ENCODE measurements at regions not wholly inside any gene's neighbourhood (a gene's known extent, or its start where the extent isn't known, plus 50 kb on each side); places are given as distances from the start of the nearest gene placed in this dataset.

DNA sequence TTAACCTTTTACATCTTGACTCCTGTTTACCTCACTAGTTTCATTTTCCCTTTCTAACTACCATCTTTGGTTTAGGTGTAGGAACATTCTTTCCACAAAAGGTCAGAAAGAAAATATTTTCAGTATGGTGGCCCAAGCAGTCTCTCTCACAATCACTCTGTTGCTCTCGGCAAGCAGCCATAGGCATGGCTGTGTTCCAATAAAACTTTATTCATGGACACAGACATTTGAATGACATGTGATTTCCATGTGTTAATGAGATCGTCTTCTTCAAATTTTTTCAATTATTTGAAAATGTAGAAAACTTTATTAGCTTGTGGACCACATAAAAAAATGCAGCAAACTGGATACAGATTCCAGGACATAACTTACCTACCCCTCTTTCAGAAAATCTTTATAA, 109.7 kb upstream of the CNTNAP5 start:
- Mint-ChIP-seq H3K9me3 (peaks cover 0 to 17% (median 3%) of the 10 kb centered on the region in 11 donors), H3K27ac (no peak overlapping the region), H3K27me3 (peaks cover 0 to 7% (median 0%) of the 10 kb centered on the region in 5 donors), H3K4me3 (no peak overlapping the region), H3K4me1 (peaks cover 0 to 7% (median 0%) of the 10 kb centered on the region in 7 donors), H3K36me3 (no peaks in the 10 kb centered on the region)
- no peak overlapping the region for H3K27ac ChIP-seq (ENCODE audit: low read depth, low read length)
- POLR2A ChIA-PET = no interaction called here
- ATAC-seq = no peak
- CTCF ChIA-PET = no interaction called here
- H3K9me3 ChIP-seq (ENCODE audit: control insufficient read depth in 2 of 3, low read length in 3 of 3) = peaks cover 0 to 5% (median 0%) of the 10 kb centered on the region in 3 experiments
- intact Hi-C loops (cut with micrococcal nuclease) = no loop called here
- H3K4me1 ChIP-seq (ENCODE audit: control insufficient read depth in 2 of 2, insufficient read depth in 2 of 2, low read length in 2 of 2) = no peaks in the 10 kb centered on the region
- H3K36me3 ChIP-seq (ENCODE audit: control insufficient read depth in 2 of 3, insufficient read depth in 3 of 3, low read length in 3 of 3) = no peaks in the 10 kb centered on the region
- no peak overlapping the region for H3K4me3 ChIP-seq (ENCODE audit: low read length)
- no peak for DNase-seq
- H3K27me3 ChIP-seq (ENCODE audit: control insufficient read depth in 2 of 2, insufficient read depth in 2 of 2, low read length in 2 of 2) = no peaks in the 10 kb centered on the region

DNA sequence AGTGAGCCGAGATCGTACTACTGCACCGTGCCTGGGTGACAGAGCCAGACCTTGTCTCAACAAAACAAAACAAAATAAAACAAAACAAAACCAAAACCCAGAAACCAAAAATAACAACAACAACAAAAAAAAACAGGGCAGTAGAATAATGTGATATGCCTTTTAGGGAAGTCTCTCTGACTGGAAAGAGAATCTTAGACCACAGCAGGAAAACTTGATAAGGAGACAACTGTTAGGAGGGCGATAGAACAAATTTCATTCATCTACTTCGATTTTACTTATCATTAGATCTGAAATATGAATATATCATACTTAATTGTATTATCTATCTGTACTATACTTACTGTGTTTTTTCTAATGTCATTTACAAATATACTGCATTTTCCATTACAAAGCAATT, 109.0 kb upstream of the CNTNAP5 start:
- Mint-ChIP-seq H3K4me1 (peaks cover 0 to 7% (median 0%) of the 10 kb centered on the region in 7 donors), H3K9me3 (peaks cover 0 to 17% (median 6%) of the 10 kb centered on the region in 11 donors), H3K27ac (no peak overlapping the region), H3K36me3 (no peaks in the 10 kb centered on the region), H3K27me3 (peaks cover 0 to 7% (median 0%) of the 10 kb centered on the region in 5 donors), H3K4me3 (no peak overlapping the region)
- ChIA-PET POLR2A (no interaction called here), CTCF (no interaction called here)
- no peaks in the 10 kb centered on the region for H3K36me3 ChIP-seq (ENCODE audit: control insufficient read depth in 2 of 3, insufficient read depth in 3 of 3, low read length in 3 of 3)
- H3K4me3 ChIP-seq (ENCODE audit: low read length) = no peak overlapping the region
- peaks cover 0 to 5% (median 0%) of the 10 kb centered on the region in 3 experiments for H3K9me3 ChIP-seq (ENCODE audit: control insufficient read depth in 2 of 3, low read length in 3 of 3)
- no peaks in the 10 kb centered on the region for H3K4me1 ChIP-seq (ENCODE audit: control insufficient read depth in 2 of 2, insufficient read depth in 2 of 2, low read length in 2 of 2)
- H3K27ac ChIP-seq (ENCODE audit: low read depth, low read length) = no peak overlapping the region
- ATAC-seq (no peak), DNase-seq (no peak)
- intact Hi-C loops (cut with micrococcal nuclease) = no loop called here
- H3K27me3 ChIP-seq (ENCODE audit: control insufficient read depth in 2 of 2, insufficient read depth in 2 of 2, low read length in 2 of 2) = no peaks in the 10 kb centered on the region

DNA sequence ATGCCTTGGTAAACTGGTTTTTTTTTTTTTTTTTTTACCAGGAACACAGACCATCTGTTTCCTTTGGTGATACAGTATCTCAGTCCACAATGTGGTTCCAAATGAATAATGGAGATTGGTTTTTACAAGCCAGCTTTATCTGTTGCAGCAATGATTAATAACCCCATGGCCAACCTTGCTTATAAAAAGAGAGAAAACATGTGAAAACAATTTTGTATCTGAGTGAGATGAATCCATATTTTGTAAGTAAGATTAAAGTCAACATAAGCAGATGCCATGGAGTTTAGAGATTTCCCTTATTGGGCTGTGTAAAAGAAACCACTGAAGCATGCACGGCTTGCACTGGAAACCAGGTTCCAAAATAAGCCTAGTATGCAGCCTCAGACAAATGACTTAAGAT, 108.6 kb upstream of the CNTNAP5 start:
- H3K36me3 Mint-ChIP-seq = no peaks in the 10 kb centered on the region
- no peak overlapping the region for H3K27ac Mint-ChIP-seq
- H3K4me3 Mint-ChIP-seq = no peak overlapping the region
- DNase-seq = no peak
- no peaks in the 10 kb centered on the region for H3K36me3 ChIP-seq (ENCODE audit: control insufficient read depth in 2 of 3, insufficient read depth in 3 of 3, low read length in 3 of 3)
- no peaks in the 10 kb centered on the region for H3K27me3 ChIP-seq (ENCODE audit: control insufficient read depth in 2 of 2, insufficient read depth in 2 of 2, low read length in 2 of 2)
- POLR2A ChIA-PET = no interaction called here
- no peak overlapping the region for H3K4me3 ChIP-seq (ENCODE audit: low read length)
- H3K27ac ChIP-seq (ENCODE audit: low read depth, low read length) = no peak overlapping the region
- ATAC-seq = no peak
- peaks cover 0 to 7% (median 0%) of the 10 kb centered on the region in 7 donors for H3K4me1 Mint-ChIP-seq
- peaks cover 0 to 17% (median 6%) of the 10 kb centered on the region in 11 donors for H3K9me3 Mint-ChIP-seq
- intact Hi-C loops (cut with micrococcal nuclease) = no loop called here
- H3K9me3 ChIP-seq (ENCODE audit: control insufficient read depth in 2 of 3, low read length in 3 of 3) = peaks cover 0 to 5% (median 0%) of the 10 kb centered on the region in 3 experiments
- CTCF ChIA-PET = no interaction called here
- no peaks in the 10 kb centered on the region for H3K4me1 ChIP-seq (ENCODE audit: control insufficient read depth in 2 of 2, insufficient read depth in 2 of 2, low read length in 2 of 2)
- peaks cover 0 to 7% (median 0%) of the 10 kb centered on the region in 5 donors for H3K27me3 Mint-ChIP-seq

DNA sequence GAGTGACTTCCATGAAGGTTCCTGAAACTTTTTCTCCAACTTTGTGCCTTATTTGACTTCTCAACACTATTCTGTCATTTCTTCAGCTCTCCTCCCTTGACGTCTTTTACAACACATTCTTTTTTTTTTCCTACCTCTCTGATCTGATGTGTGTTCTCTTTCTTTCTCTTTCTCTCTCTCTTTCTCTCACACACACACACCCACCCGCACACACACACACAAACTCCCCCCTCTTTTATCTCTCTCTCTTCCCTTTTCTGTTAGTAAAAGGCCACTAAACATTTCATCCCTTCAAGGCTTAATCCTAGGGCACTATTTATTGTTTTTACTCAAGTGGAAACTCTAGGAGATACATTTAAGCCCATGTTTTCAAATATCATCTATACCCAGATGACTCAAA, 107.8 kb upstream of the CNTNAP5 start:
- Mint-ChIP-seq H3K36me3 (no peaks in the 10 kb centered on the region), H3K4me3 (no peak overlapping the region), H3K27ac (no peak overlapping the region), H3K27me3 (peaks cover 0 to 7% (median 0%) of the 10 kb centered on the region in 5 donors), H3K9me3 (peaks cover 0 to 17% (median 6%) of the 10 kb centered on the region in 11 donors), H3K4me1 (peaks cover 0 to 7% (median 0%) of the 10 kb centered on the region in 7 donors)
- H3K4me1 ChIP-seq (ENCODE audit: control insufficient read depth in 2 of 2, insufficient read depth in 2 of 2, low read length in 2 of 2) = no peaks in the 10 kb centered on the region
- ATAC-seq (no peak), DNase-seq (no peak)
- H3K4me3 ChIP-seq (ENCODE audit: low read length) = no peak overlapping the region
- no peaks in the 10 kb centered on the region for H3K27me3 ChIP-seq (ENCODE audit: control insufficient read depth in 2 of 2, insufficient read depth in 2 of 2, low read length in 2 of 2)
- POLR2A ChIA-PET = no interaction called here
- intact Hi-C loops (cut with micrococcal nuclease) = no loop called here
- CTCF ChIA-PET = no interaction called here
- peaks cover 0 to 5% (median 0%) of the 10 kb centered on the region in 3 experiments for H3K9me3 ChIP-seq (ENCODE audit: control insufficient read depth in 2 of 3, low read length in 3 of 3)
- H3K36me3 ChIP-seq (ENCODE audit: control insufficient read depth in 2 of 3, insufficient read depth in 3 of 3, low read length in 3 of 3) = no peaks in the 10 kb centered on the region
- no peak overlapping the region for H3K27ac ChIP-seq (ENCODE audit: low read depth, low read length)

DNA sequence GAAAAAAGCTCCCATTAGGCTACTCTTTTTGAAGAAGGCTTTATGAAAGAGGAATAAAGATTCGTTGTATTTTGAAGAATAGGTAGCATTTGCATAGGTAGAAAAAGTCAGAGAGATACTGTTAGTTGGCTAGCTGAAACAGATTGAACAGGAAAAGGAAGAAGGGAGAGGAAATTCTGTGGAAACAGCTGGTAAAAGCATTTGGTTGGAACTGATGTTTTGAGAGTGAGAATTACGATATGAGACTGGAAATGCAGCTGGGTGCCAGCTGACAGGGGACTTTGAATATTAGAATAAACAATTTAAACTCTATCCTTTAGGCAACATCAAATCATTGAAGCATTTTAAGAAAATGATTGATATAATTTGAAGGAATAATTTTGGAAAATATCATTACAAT, 96.7 kb upstream of the CNTNAP5 start:
- no peak for ATAC-seq

DNA sequence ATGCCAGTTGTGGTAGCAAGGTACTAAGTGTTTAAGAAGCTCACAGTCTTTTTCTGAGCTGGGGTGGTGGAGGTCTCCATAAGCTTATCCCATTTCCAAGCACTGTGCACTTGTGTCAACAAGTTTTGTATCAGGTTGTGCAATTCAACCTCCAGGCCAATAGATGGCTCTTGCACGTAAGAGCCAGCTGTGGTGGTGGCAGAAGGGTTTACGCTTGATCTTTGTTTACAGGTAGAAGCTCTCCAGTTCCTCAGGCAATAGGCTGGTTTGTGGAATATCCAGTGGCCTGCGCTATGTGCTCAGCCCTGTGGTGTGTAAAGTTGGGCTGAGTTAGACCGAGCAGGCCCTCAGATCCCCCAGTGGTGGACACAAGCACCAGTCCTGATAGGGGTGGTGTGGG, 89.7 kb upstream of the CNTNAP5 start:
- Mint-ChIP-seq H3K4me1 (no peaks in the 10 kb centered on the region), H3K9me3 (peaks cover 0 to 17% (median 4%) of the 10 kb centered on the region in 11 donors), H3K27me3 (no peaks in the 10 kb centered on the region), H3K4me3 (no peak overlapping the region), H3K27ac (no peak overlapping the region), H3K36me3 (no peaks in the 10 kb centered on the region)
- Histone ChIP-seq H3K9me3 (ENCODE audit: control insufficient read depth in 2 of 3, low read length in 3 of 3) (no peaks in the 10 kb centered on the region), H3K27me3 (ENCODE audit: control insufficient read depth in 2 of 2, insufficient read depth in 2 of 2, low read length in 2 of 2) (no peaks in the 10 kb centered on the region), H3K27ac (ENCODE audit: low read depth, low read length) (no peak overlapping the region), H3K4me3 (ENCODE audit: low read length) (no peak overlapping the region), H3K4me1 (ENCODE audit: control insufficient read depth in 2 of 2, insufficient read depth in 2 of 2, low read length in 2 of 2) (no peaks in the 10 kb centered on the region), H3K36me3 (ENCODE audit: control insufficient read depth in 2 of 3, insufficient read depth in 3 of 3, low read length in 3 of 3) (no peaks in the 10 kb centered on the region)
- intact Hi-C loops (cut with micrococcal nuclease) = no loop called here
- CTCF ChIA-PET = no interaction called here
- no peak for DNase-seq
- ATAC-seq = no peak
- POLR2A ChIA-PET = no interaction called here

More for the DNA sequence above, 96.7 kb upstream of the CNTNAP5 start:
- H3K27me3 Mint-ChIP-seq = no peaks in the 10 kb centered on the region
- intact Hi-C loops (cut with micrococcal nuclease) = no loop called here
- Histone ChIP-seq H3K36me3 (ENCODE audit: control insufficient read depth in 2 of 3, insufficient read depth in 3 of 3, low read length in 3 of 3) (no peaks in the 10 kb centered on the region), H3K9me3 (ENCODE audit: control insufficient read depth in 2 of 3, low read length in 3 of 3) (peaks cover 0 to 5% (median 0%) of the 10 kb centered on the region in 3 experiments), H3K4me1 (ENCODE audit: control insufficient read depth in 2 of 2, insufficient read depth in 2 of 2, low read length in 2 of 2) (no peaks in the 10 kb centered on the region), H3K27ac (ENCODE audit: low read depth, low read length) (no peak overlapping the region), H3K4me3 (ENCODE audit: low read length) (no peak overlapping the region), H3K27me3 (ENCODE audit: control insufficient read depth in 2 of 2, insufficient read depth in 2 of 2, low read length in 2 of 2) (no peaks in the 10 kb centered on the region)
- CTCF ChIA-PET = no interaction called here
- POLR2A ChIA-PET = no interaction called here
- DNase-seq = no peak
- no peak overlapping the region for H3K4me3 Mint-ChIP-seq
- H3K27ac Mint-ChIP-seq = no peak overlapping the region
- peaks cover 0 to 22% (median 6%) of the 10 kb centered on the region in 11 donors for H3K9me3 Mint-ChIP-seq
- H3K36me3 Mint-ChIP-seq = no peaks in the 10 kb centered on the region
- no peaks in the 10 kb centered on the region for H3K4me1 Mint-ChIP-seq

DNA sequence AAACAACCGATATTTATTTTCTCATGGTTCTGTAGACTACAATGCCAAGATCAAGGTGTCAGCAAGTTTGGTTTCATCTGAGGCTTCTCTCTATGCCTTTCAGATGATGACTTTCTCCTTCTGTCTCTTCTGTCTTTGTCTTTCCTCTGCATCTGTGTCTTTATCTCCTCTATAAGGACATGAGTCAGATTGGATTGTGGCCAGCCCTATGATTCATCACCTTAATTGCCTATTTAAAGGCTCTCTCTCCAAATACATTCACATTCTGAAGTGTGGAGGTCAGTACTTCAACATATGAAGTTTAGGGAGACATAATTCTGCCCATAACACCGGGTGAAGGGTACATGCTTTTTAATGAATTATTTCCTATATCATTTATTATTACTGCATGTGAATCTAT, 71.2 kb upstream of the CNTNAP5 start:
- Histone ChIP-seq H3K4me1 (ENCODE audit: control insufficient read depth in 2 of 2, insufficient read depth in 2 of 2, low read length in 2 of 2) (no peaks in the 10 kb centered on the region), H3K27ac (ENCODE audit: low read depth, low read length) (no peak overlapping the region), H3K9me3 (ENCODE audit: control insufficient read depth in 2 of 3, low read length in 3 of 3) (no peaks in the 10 kb centered on the region), H3K36me3 (ENCODE audit: control insufficient read depth in 2 of 3, insufficient read depth in 3 of 3, low read length in 3 of 3) (no peaks in the 10 kb centered on the region), H3K4me3 (ENCODE audit: low read length) (no peak overlapping the region), H3K27me3 (ENCODE audit: control insufficient read depth in 2 of 2, insufficient read depth in 2 of 2, low read length in 2 of 2) (no peaks in the 10 kb centered on the region)
- ChIA-PET POLR2A (no interaction called here), CTCF (no interaction called here)
- peaks cover 0 to 14% (median 3%) of the 10 kb centered on the region in 11 donors for H3K9me3 Mint-ChIP-seq
- no peaks in the 10 kb centered on the region for H3K27me3 Mint-ChIP-seq
- no peak overlapping the region for H3K27ac Mint-ChIP-seq
- no peaks in the 10 kb centered on the region for H3K36me3 Mint-ChIP-seq
- H3K4me3 Mint-ChIP-seq = no peak overlapping the region
- no peak for DNase-seq
- intact Hi-C loops (cut with micrococcal nuclease) = no loop called here
- H3K4me1 Mint-ChIP-seq = no peaks in the 10 kb centered on the region
- no peak for ATAC-seq

All from naive thymus-derived CD4-positive, alpha-beta T cell (primary cell).